ENCODE measurements at regions not wholly inside any gene's neighbourhood (a gene's known extent, or its start where the extent isn't known, plus 50 kb on each side); places are given as distances from the start of the nearest gene placed in this dataset.

- Histone ChIP-seq H3K4me3 (ENCODE audit: low read depth, low read length) (no peak overlapping the region), H3K9me3 (ENCODE audit: severe bottlenecking) (no peaks in the 10 kb centered on the region), H3K27me3 (ENCODE audit: insufficient read depth, low read depth, severe bottlenecking) (no peaks in the 10 kb centered on the region), H3K36me3 (no peaks in the 10 kb centered on the region), H3K27ac (no peak overlapping the region)
- no peak for TF ChIP-seq CTCF (IDR thresholded peaks at IDR 0.05; ENCODE audit: low read depth, low read length)
- DNase-seq: no peak
Observed at GRCh38 chr11:112652786-112653390, 308.3 kb upstream of the NCAM1 start.

- Histone ChIP-seq H3K27me3 (ENCODE audit: insufficient read depth, low read depth, severe bottlenecking) (no peaks in the 10 kb centered on the region), H3K4me3 (ENCODE audit: low read depth, low read length) (no peak overlapping the region), H3K9me3 (ENCODE audit: severe bottlenecking) (no peaks in the 10 kb centered on the region), H3K27ac (no peak overlapping the region), H3K36me3 (no peaks in the 10 kb centered on the region)
- no peak for DNase-seq
- TF ChIP-seq CTCF (IDR thresholded peaks at IDR 0.05; ENCODE audit: low read depth, low read length): no peak
Observed at GRCh38 chr11:112655371-112655770, 305.8 kb upstream of the NCAM1 start.

GRCh38 chr11:112656772-112657428 is 304.3 kb upstream of the NCAM1 start:
- H3K4me3 ChIP-seq (ENCODE audit: low read depth, low read length): no peak overlapping the region
- no peak overlapping the region for H3K27ac ChIP-seq
- no peak for DNase-seq
- no peaks in the 10 kb centered on the region for H3K27me3 ChIP-seq (ENCODE audit: insufficient read depth, low read depth, severe bottlenecking)
- no peaks in the 10 kb centered on the region for H3K9me3 ChIP-seq (ENCODE audit: severe bottlenecking)
- no peaks in the 10 kb centered on the region for H3K36me3 ChIP-seq
- TF ChIP-seq CTCF (IDR thresholded peaks at IDR 0.05; ENCODE audit: low read depth, low read length): no peak

GRCh38 chr11:112658431-112658878 is 302.8 kb upstream of the NCAM1 start:
- H3K4me3 ChIP-seq (ENCODE audit: low read depth, low read length): no peak overlapping the region
- H3K27ac ChIP-seq: no peak overlapping the region
- H3K27me3 ChIP-seq (ENCODE audit: insufficient read depth, low read depth, severe bottlenecking): no peaks in the 10 kb centered on the region
- no peaks in the 10 kb centered on the region for H3K9me3 ChIP-seq (ENCODE audit: severe bottlenecking)
- H3K36me3 ChIP-seq: no peaks in the 10 kb centered on the region
- no peak for DNase-seq
- no peak for TF ChIP-seq CTCF (IDR thresholded peaks at IDR 0.05; ENCODE audit: low read depth, low read length)

- Histone ChIP-seq H3K27ac (no peak overlapping the region), H3K27me3 (ENCODE audit: insufficient read depth, low read depth, severe bottlenecking) (no peaks in the 10 kb centered on the region), H3K9me3 (ENCODE audit: severe bottlenecking) (peaks cover 2% of the 10 kb centered on the region), H3K36me3 (no peaks in the 10 kb centered on the region), H3K4me3 (ENCODE audit: low read depth, low read length) (no peak overlapping the region)
- TF ChIP-seq CTCF (IDR thresholded peaks at IDR 0.05; ENCODE audit: low read depth, low read length): no peak
- no peak for DNase-seq
Observed at GRCh38 chr11:112661146-112661545, 300.1 kb upstream of the NCAM1 start.
